Osteocyte (in vitro differentiated cells): ENCODE measurements at regions not wholly inside any gene's neighbourhood (a gene's known extent, or its start where the extent isn't known, plus 50 kb on each side); places are given as distances from the start of the nearest gene placed in this dataset.

ENCODE experiments used
- DNase-seq: peaks from one replicate; pipeline ENCODE4 v3.0.0; 2021; ENCODE audit warnings: mixed read lengths; ENCODE audit not compliant: unreplicated experiment; ENCODE audit errors: extremely low spot score
- H3K27ac Mint-ChIP-seq: one replicate; pipeline ENCODE4 v1.8.0; 2021; ENCODE audit warnings: mild to moderate bottlenecking, mixed read lengths; ENCODE audit not compliant: unreplicated experiment
- H3K27me3 Mint-ChIP-seq: one replicate; pipeline ENCODE4 v1.8.0; 2021; ENCODE audit warnings: mixed read lengths; ENCODE audit not compliant: unreplicated experiment
- H3K36me3 Mint-ChIP-seq: one replicate; pipeline ENCODE4 v1.8.0; 2021; ENCODE audit warnings: mixed read lengths; ENCODE audit not compliant: unreplicated experiment
- H3K4me1 Mint-ChIP-seq: one replicate; pipeline ENCODE4 v1.8.0; 2021; ENCODE audit warnings: mixed read lengths; ENCODE audit not compliant: unreplicated experiment
- H3K4me3 Mint-ChIP-seq: one replicate; pipeline ENCODE4 v1.8.0; 2021; ENCODE audit warnings: mild to moderate bottlenecking, moderate library complexity, mixed read lengths; ENCODE audit not compliant: unreplicated experiment
- H3K9me3 Mint-ChIP-seq: one replicate; pipeline ENCODE4 v1.8.0; 2021; ENCODE audit warnings: mixed read lengths; ENCODE audit not compliant: unreplicated experiment
- CTCF ChIP-seq: fragments of 200-600 bp; sonication (generic); IDR thresholded peaks from 2 replicates; pipeline ENCODE4 v1.5.0; 2021; ENCODE audit warnings: antibody characterized with exemption, mild to moderate bottlenecking, moderate library complexity

GRCh38 chr6:167733740-167734661 is 92.7 kb upstream of the AFDN start:
- Mint-ChIP-seq H3K9me3 (no peaks in the 10 kb centered on the region), H3K4me3 (no peak overlapping the region), H3K27me3 (peaks cover 17% of the 10 kb centered on the region), H3K27ac (peak overlapping the region; percentile 88), H3K4me1 (peaks cover 17% of the 10 kb centered on the region), H3K36me3 (no peaks in the 10 kb centered on the region)
- TF ChIP-seq CTCF, result no peak
- peak; percentile 81 for DNase-seq

GRCh38 chr6:167734662-167735083 is 92.0 kb upstream of the AFDN start:
- H3K9me3 Mint-ChIP-seq, result no peaks in the 10 kb centered on the region
- peak; percentile 68 for DNase-seq
- no peak overlapping the region for H3K4me3 Mint-ChIP-seq
- peaks cover 11% of the 10 kb centered on the region for H3K27me3 Mint-ChIP-seq
- peaks cover 17% of the 10 kb centered on the region for H3K4me1 Mint-ChIP-seq
- no peaks in the 10 kb centered on the region for H3K36me3 Mint-ChIP-seq
- no peak overlapping the region for H3K27ac Mint-ChIP-seq
- TF ChIP-seq CTCF, result no peak

GRCh38 chr6:167735084-167735950 is 91.4 kb upstream of the AFDN start:
- no peak for TF ChIP-seq CTCF
- peaks cover 12% of the 10 kb centered on the region for H3K27me3 Mint-ChIP-seq
- H3K4me1 Mint-ChIP-seq, result peaks cover 17% of the 10 kb centered on the region
- H3K36me3 Mint-ChIP-seq, result no peaks in the 10 kb centered on the region
- H3K27ac Mint-ChIP-seq, result peak overlapping the region; percentile 48
- H3K9me3 Mint-ChIP-seq, result no peaks in the 10 kb centered on the region
- no peak overlapping the region for H3K4me3 Mint-ChIP-seq
- DNase-seq, result peak; percentile 56

- no peak overlapping the region for H3K4me3 Mint-ChIP-seq
These were observed 90.8 kb upstream of the AFDN start for GRCh38 chr6:167735951-167736288.

More at GRCh38 chr6:167735951-167736288, 90.8 kb upstream of the AFDN start:
- no peaks in the 10 kb centered on the region for H3K9me3 Mint-ChIP-seq
- H3K27ac Mint-ChIP-seq, result peak overlapping the region; percentile 48
- DNase-seq, result peak; percentile 42
- peaks cover 17% of the 10 kb centered on the region for H3K4me1 Mint-ChIP-seq
- TF ChIP-seq CTCF, result no peak
- peaks cover 9% of the 10 kb centered on the region for H3K27me3 Mint-ChIP-seq
- no peaks in the 10 kb centered on the region for H3K36me3 Mint-ChIP-seq
